ENCODE measurements at regions not wholly inside any gene's neighbourhood (a gene's known extent, or its start where the extent isn't known, plus 50 kb on each side); places are given as distances from the start of the nearest gene placed in this dataset.

- no peak overlapping the region for H3K56ac ChIP-seq (ENCODE audit: insufficient read length, low read depth, low read length)
- no peak overlapping the region for H2BK12ac ChIP-seq (ENCODE audit: insufficient read length, low read depth, low read length)
- H2AK5ac ChIP-seq (ENCODE audit: insufficient read length, low read length) = no peak overlapping the region
- no peak overlapping the region for H3K14ac ChIP-seq (ENCODE audit: insufficient read depth, low read length)
- H3K23ac ChIP-seq (ENCODE audit: insufficient read length, low read depth, low read length) = no peak overlapping the region
- no peak overlapping the region for H3K9ac ChIP-seq (ENCODE audit: extremely low read depth, insufficient read length, low read length)
- no peaks in the 10 kb centered on the region for H3K23me2 ChIP-seq (ENCODE audit: insufficient read length, low read depth, low read length, poor library complexity, severe bottlenecking)
- no peak overlapping the region for H2BK5ac ChIP-seq (ENCODE audit: insufficient read length, low read length)
- H3K36me3 Mint-ChIP-seq (ENCODE audit: insufficient read depth in 1 of 3, low read depth in 3 of 3) = peaks cover 2 to 18% (median 4%) of the 10 kb centered on the region in 3 experiments; a peak in 5 of 7 replicates
- H4K8ac ChIP-seq (replicated peaks; ENCODE audit: insufficient read length, low read depth, low read length) = no peak overlapping the region
- H3K79me2 ChIP-seq (ENCODE audit: insufficient read depth, low read length) = no peaks in the 10 kb centered on the region
- no peak overlapping the region for H3T11ph ChIP-seq (ENCODE audit: low read length)
- H3K4me1 Mint-ChIP-seq = no peaks in the 10 kb centered on the region
- no peaks in the 10 kb centered on the region for H4K20me1 ChIP-seq (ENCODE audit: control insufficient read depth, insufficient read depth, insufficient read length)
- no peak for DNase-seq
- no CpG with 5 or more reads among the region's 1 CpG for WGBS (ENCODE audit: extremely low coverage, insufficient read length, low lambda C conversion rate)
- H3K9me3 Mint-ChIP-seq = peaks cover 16 to 29% of the 10 kb centered on the region in 2 experiments
- no peaks in the 10 kb centered on the region; the same call in 1 of the 2 replicates for H3K27me3 Mint-ChIP-seq (ENCODE audit: low read depth)
- no peak overlapping the region for H3K4me3 Mint-ChIP-seq
- no peak overlapping the region for H3K4me2 ChIP-seq (ENCODE audit: insufficient read depth, insufficient read length, low read length)
- no peak overlapping the region for H4K91ac ChIP-seq (ENCODE audit: insufficient read length, low read depth, low read length)
- H3K79me1 ChIP-seq (ENCODE audit: insufficient read depth, low read depth, low read length, poor library complexity, severe bottlenecking) = no peaks in the 10 kb centered on the region
- H3K4me1 ChIP-seq (ENCODE audit: insufficient read depth, low read length) = no peaks in the 10 kb centered on the region
- no peak overlapping the region for H2AFZ ChIP-seq (ENCODE audit: low read length)
- no peaks in the 10 kb centered on the region for H3K27me3 ChIP-seq (ENCODE audit: insufficient read depth, low read length)
- no peak overlapping the region for H3K4ac ChIP-seq (ENCODE audit: low read depth, low read length)
- H3K9me3 ChIP-seq (ENCODE audit: control insufficient read depth, low read depth, low read length) = peaks cover 6% of the 10 kb centered on the region
- H2BK120ac ChIP-seq (ENCODE audit: low read depth, low read length, poor library complexity, severe bottlenecking) = no peak overlapping the region
- H2BK15ac ChIP-seq (ENCODE audit: low read depth, low read length) = no peak overlapping the region
- no peak for TF ChIP-seq CTCF (conservative IDR thresholded peaks at IDR 0.05)
- H3K18ac ChIP-seq (ENCODE audit: insufficient read length, low read depth, low read length) = no peak overlapping the region
- H3K27ac Mint-ChIP-seq = no peak overlapping the region
- no peak overlapping the region for H2BK20ac ChIP-seq (ENCODE audit: low read depth, low read length, poor library complexity, severe bottlenecking)
- H4K5ac ChIP-seq (ENCODE audit: insufficient read length, low read depth, low read length) = no peak overlapping the region
- no peak overlapping the region for H3K27ac ChIP-seq (ENCODE audit: insufficient read length, low read depth, low read length)
Measured at GRCh38 chr1:166514067-166514466, 325.2 kb upstream of the POGK start.

Measured in H9 (cell line).